ENCODE measurements at regions not wholly inside any gene's neighbourhood (a gene's known extent, or its start where the extent isn't known, plus 50 kb on each side); places are given as distances from the start of the nearest gene placed in this dataset.
"Not testable (repeated sequence)": the region's sequence is repeated elsewhere in the genome, so short reads cannot be mapped to it uniquely, and the experiment has no call there.

DNA sequence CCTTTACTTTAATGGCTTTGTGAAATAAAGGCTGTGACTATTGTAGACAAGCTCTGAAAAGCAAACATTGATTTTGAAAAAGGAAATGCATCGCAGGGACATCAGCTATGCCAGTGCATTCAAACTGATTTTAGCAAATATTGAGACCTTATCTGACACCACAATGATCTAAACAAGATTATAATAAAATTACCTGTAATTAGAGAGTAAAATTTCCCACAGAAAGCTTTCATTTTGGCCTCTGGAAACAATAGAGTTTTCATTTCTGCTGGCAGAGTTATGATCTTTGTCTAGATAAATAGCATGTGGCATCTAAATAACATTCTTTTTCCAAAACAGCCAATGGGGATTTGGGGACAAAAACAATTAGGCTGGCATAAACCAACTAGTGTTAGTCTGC is 650.4 kb upstream of the PRMT6 start:
- no peaks in the 10 kb centered on the region for H3K36me3 ChIP-seq

DNA sequence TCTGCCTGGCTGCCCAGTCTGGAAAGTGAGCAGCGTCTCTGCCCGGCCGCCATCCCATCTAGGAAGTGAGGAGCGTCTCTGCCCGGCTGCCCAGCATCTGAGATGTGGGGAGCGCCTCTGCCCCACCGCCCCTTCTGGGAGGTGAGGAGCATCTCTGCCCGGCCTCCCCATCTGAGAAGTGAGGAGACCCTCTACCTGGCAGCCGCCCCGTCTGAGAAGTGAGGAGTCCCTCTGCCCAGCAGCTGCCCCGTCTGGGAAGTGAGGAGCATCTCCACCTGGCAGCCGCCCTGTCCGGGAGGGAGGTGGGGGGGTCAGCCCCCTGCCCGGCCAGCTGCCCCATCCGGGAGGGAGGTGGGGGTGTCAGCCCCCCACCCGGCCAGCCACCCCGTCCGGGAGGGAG is 644.2 kb upstream of the PRMT6 start:
- not testable (repeated sequence) for H3K27ac Mint-ChIP-seq; H3F3A ChIP-seq (ENCODE audit: low read depth); H3K9ac ChIP-seq; H3K36me3 Mint-ChIP-seq; H3K27me3 Mint-ChIP-seq (ENCODE audit: insufficient read depth, low read depth); H3K4me2 ChIP-seq; H2AFZ ChIP-seq (replicated peaks); H3K4me3 ChIP-seq; H4K20me1 ChIP-seq (ENCODE audit: low read depth); H3K79me2 ChIP-seq (ENCODE audit: low read depth); H3K9me3 ChIP-seq (ENCODE audit: low read depth); H3K27ac ChIP-seq; H3K9me3 Mint-ChIP-seq; H3K4me3 Mint-ChIP-seq; H3K27me3 ChIP-seq; H3K4me1 Mint-ChIP-seq; H3K36me3 ChIP-seq; H3K4me1 ChIP-seq; DNase-seq (ENCODE audit: low spot score)

More for the DNA sequence above, 650.4 kb upstream of the PRMT6 start:
- Histone ChIP-seq H3K4me3 (no peak overlapping the region), H3K27me3 (no peaks in the 10 kb centered on the region), H3K9ac (no peak overlapping the region), H3K4me1 (no peaks in the 10 kb centered on the region), H3F3A (ENCODE audit: low read depth) (no peaks in the 10 kb centered on the region), H4K20me1 (ENCODE audit: low read depth) (no peaks in the 10 kb centered on the region), H3K4me2 (no peak overlapping the region), H3K79me2 (ENCODE audit: low read depth) (no peaks in the 10 kb centered on the region), H2AFZ (replicated peaks) (no peak overlapping the region), H3K9me3 (ENCODE audit: low read depth) (no peaks in the 10 kb centered on the region), H3K27ac (no peak overlapping the region)
- no peak for DNase-seq (ENCODE audit: low spot score)
- Mint-ChIP-seq H3K4me3 (no peak overlapping the region), H3K9me3 (no peaks in the 10 kb centered on the region), H3K36me3 (no peaks in the 10 kb centered on the region), H3K27ac (no peak overlapping the region), H3K4me1 (no peaks in the 10 kb centered on the region), H3K27me3 (ENCODE audit: insufficient read depth, low read depth) (no peaks in the 10 kb centered on the region)
- TF ChIP-seq EZH2phosphoT487 (IDR thresholded peaks at IDR 0.05): no peak
- TF ChIP-seq, protein P1, sequence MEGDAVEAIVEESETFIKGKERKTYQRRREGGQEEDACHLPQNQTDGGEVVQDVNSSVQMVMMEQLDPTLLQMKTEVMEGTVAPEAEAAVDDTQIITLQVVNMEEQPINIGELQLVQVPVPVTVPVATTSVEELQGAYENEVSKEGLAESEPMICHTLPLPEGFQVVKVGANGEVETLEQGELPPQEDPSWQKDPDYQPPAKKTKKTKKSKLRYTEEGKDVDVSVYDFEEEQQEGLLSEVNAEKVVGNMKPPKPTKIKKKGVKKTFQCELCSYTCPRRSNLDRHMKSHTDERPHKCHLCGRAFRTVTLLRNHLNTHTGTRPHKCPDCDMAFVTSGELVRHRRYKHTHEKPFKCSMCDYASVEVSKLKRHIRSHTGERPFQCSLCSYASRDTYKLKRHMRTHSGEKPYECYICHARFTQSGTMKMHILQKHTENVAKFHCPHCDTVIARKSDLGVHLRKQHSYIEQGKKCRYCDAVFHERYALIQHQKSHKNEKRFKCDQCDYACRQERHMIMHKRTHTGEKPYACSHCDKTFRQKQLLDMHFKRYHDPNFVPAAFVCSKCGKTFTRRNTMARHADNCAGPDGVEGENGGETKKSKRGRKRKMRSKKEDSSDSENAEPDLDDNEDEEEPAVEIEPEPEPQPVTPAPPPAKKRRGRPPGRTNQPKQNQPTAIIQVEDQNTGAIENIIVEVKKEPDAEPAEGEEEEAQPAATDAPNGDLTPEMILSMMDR (IDR thresholded peaks at IDR 0.05): no peak
- no peak for TF ChIP-seq EZH2 (IDR thresholded peaks at IDR 0.05)

DNA sequence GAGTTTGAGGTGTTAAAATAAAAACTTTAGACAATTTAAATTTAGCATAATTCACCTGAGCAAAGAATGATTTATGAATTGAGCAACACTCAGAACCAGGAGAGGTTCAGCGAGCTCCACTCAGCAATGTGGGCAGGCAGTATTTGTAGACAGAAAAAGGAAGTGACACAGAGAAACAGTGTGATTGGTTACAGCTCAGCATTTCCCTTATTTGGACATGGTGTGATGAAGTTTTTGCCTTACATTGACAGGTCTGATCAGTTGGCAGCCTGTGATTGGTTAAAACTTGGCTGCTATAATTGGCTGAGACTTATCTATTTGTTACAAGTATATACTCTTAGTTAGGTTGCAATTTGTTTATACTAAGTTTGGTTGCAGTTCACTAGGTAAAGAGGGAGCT is 621.2 kb upstream of the PRMT6 start:
- Histone ChIP-seq H3F3A (ENCODE audit: low read depth) (no peaks in the 10 kb centered on the region), H3K27me3 (no peaks in the 10 kb centered on the region), H3K4me1 (peaks cover 13% of the 10 kb centered on the region), H3K4me3 (no peak overlapping the region), H3K79me2 (ENCODE audit: low read depth) (no peaks in the 10 kb centered on the region), H3K9ac (no peak overlapping the region), H3K27ac (no peak overlapping the region), H3K36me3 (no peaks in the 10 kb centered on the region), H3K4me2 (no peak overlapping the region), H4K20me1 (ENCODE audit: low read depth) (no peaks in the 10 kb centered on the region), H2AFZ (replicated peaks) (no peak overlapping the region), H3K9me3 (ENCODE audit: low read depth) (no peaks in the 10 kb centered on the region)
- no peak for DNase-seq (ENCODE audit: low spot score)
- H3K4me3 Mint-ChIP-seq: no peak overlapping the region
- TF ChIP-seq EZH2phosphoT487 (IDR thresholded peaks at IDR 0.05): no peak
- TF ChIP-seq, protein P1 (IDR thresholded peaks at IDR 0.05): no peak
- no peaks in the 10 kb centered on the region for H3K9me3 Mint-ChIP-seq
- H3K27ac Mint-ChIP-seq: no peak overlapping the region
- peaks cover 2% of the 10 kb centered on the region for H3K27me3 Mint-ChIP-seq (ENCODE audit: insufficient read depth, low read depth)
- no peaks in the 10 kb centered on the region for H3K36me3 Mint-ChIP-seq
- peaks cover 8% of the 10 kb centered on the region for H3K4me1 Mint-ChIP-seq

DNA sequence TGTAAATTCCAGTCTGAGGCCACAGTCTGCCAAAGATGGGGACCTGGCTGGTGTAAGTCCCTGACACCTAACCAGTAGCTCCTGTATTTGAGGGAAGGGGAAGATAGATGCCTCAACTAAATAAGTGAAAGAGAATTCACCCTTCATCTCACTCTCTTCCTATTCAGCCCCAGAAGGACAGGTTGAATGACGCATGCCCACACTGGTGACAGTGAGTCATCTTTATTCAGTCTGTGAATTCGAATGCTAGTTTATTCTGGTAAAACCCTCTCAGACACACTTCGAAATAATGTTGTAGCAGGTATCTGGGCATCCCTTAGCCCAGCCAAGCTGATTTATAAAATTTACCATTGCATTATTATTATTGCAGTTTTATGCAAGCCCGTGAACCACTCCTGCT is 617.0 kb upstream of the PRMT6 start:
- Mint-ChIP-seq H3K27ac (no peak overlapping the region), H3K9me3 (no peaks in the 10 kb centered on the region), H3K4me1 (no peaks in the 10 kb centered on the region), H3K36me3 (no peaks in the 10 kb centered on the region), H3K4me3 (no peak overlapping the region), H3K27me3 (ENCODE audit: insufficient read depth, low read depth) (peaks cover 2% of the 10 kb centered on the region)
- Histone ChIP-seq H2AFZ (replicated peaks) (no peak overlapping the region), H3K4me2 (no peak overlapping the region), H3K27me3 (no peaks in the 10 kb centered on the region), H3K36me3 (no peaks in the 10 kb centered on the region), H3K9me3 (ENCODE audit: low read depth) (no peaks in the 10 kb centered on the region), H3F3A (ENCODE audit: low read depth) (no peaks in the 10 kb centered on the region), H3K27ac (no peak overlapping the region), H3K4me3 (no peak overlapping the region), H3K79me2 (ENCODE audit: low read depth) (no peaks in the 10 kb centered on the region), H4K20me1 (ENCODE audit: low read depth) (no peaks in the 10 kb centered on the region), H3K4me1 (no peaks in the 10 kb centered on the region), H3K9ac (no peak overlapping the region)
- DNase-seq (ENCODE audit: low spot score): no peak
- TF ChIP-seq, protein P1 (IDR thresholded peaks at IDR 0.05): no peak
- TF ChIP-seq EZH2 (IDR thresholded peaks at IDR 0.05): no peak
- no peak for TF ChIP-seq EZH2phosphoT487 (IDR thresholded peaks at IDR 0.05)
